HUES6 (cell line): ENCODE measurements at regions not wholly inside any gene's neighbourhood (a gene's known extent, or its start where the extent isn't known, plus 50 kb on each side); places are given as distances from the start of the nearest gene placed in this dataset.

ENCODE experiments used
- H3K27ac ChIP-seq: 2 replicates; pipeline ENCODE4 v1.7.0; 2013; ENCODE audit warnings: low read depth, mild to moderate bottlenecking, low read length, inconsistent platforms
- H3K27me3 ChIP-seq: 2 replicates; pipeline ENCODE4 v1.6.1; 2013; ENCODE audit warnings: low read length; ENCODE audit not compliant: control insufficient read depth, insufficient read depth
- H3K36me3 ChIP-seq: 2 replicates; pipeline ENCODE4 v1.6.1; 2013; ENCODE audit warnings: low read length; ENCODE audit not compliant: control insufficient read depth, insufficient read depth
- H3K4me1 ChIP-seq: 2 replicates; pipeline ENCODE4 v1.6.1; 2013; ENCODE audit warnings: low read length; ENCODE audit not compliant: control insufficient read depth, insufficient read depth
- H3K4me3 ChIP-seq: 2 replicates; pipeline ENCODE4 v1.5.1; 2013; ENCODE audit warnings: low read depth, low read length
- H3K9ac ChIP-seq: one replicate; pipeline ENCODE4 v1.6.1; 2013; ENCODE audit warnings: mild to moderate bottlenecking, low read length
- H3K9me3 ChIP-seq: 2 replicates; pipeline ENCODE4 v1.6.1; 2013; ENCODE audit warnings: low read depth, low read length; ENCODE audit not compliant: control insufficient read depth, insufficient read depth

DNA sequence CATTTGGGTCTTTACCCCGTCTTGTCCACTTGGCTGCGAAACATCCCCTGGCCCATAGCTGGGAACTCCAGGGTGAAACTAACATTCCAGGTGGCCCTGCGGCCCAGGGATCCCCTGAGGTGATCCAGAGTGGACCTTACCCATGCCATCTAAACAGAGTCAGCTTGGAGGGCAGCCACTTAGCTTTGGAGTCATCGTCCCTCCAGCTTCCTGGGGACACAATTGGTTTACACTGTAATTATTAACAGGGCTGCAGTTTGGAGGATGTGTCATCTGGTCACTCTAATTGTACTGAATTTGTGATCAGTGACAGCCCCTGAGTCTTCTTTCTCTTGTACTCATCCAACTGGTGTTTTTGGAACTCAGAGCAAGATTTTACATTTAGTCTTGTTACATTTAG is 149.9 kb downstream of the ENGASE start:
- H3K9ac ChIP-seq: no peak overlapping the region
- H3K27ac ChIP-seq: no peak overlapping the region
- H3K4me1 ChIP-seq: peaks cover 21% of the 10 kb centered on the region
- no peaks in the 10 kb centered on the region for H3K9me3 ChIP-seq
- no peak overlapping the region for H3K4me3 ChIP-seq
- H3K36me3 ChIP-seq: no peaks in the 10 kb centered on the region
- peaks cover 22% of the 10 kb centered on the region for H3K27me3 ChIP-seq

DNA sequence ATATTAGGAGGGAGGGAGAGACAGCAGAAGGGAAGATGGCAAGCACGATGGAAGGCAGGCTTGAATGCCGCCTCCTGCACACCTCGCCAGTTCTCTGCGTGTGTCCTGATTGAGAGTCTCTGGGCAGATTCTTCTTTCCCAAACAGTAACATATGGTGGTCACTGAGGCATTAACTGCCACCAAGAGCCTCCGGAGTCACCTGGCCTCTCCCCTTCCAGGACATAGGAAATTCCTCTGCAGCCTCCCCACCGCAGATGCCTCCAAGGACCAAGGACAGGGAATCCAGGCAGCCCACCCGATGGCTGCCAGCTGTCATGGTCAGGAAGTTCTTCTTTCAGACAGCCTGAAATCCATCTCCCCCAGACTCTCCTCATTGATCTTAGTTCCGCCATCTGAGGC is 149.3 kb downstream of the ENGASE start:
- H3K4me3 ChIP-seq: no peak overlapping the region
- H3K27ac ChIP-seq: no peak overlapping the region
- no peak overlapping the region for H3K9ac ChIP-seq
- H3K4me1 ChIP-seq: peaks cover 24% of the 10 kb centered on the region
- no peaks in the 10 kb centered on the region for H3K36me3 ChIP-seq
- no peaks in the 10 kb centered on the region for H3K9me3 ChIP-seq
- H3K27me3 ChIP-seq: peaks cover 27% of the 10 kb centered on the region

DNA sequence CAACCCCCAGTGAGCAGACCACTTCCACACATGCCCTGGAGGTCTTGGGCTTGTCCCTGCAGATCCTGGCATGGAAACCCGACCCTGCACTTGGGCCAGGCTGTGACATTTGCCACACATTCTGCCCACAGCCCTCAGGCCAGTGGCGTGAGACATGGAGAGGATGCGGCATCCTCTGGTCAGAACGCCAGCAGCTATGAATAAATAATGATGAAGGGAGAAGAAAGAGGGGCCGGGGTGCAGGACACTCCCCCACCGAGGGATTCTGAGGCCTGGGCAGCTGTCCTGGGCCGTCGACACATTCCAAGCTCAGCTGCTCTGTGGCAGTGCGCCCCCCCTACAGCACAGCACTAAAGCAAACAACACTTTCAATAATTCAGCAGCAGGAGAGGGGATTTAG is 148.8 kb downstream of the ENGASE start:
- Histone ChIP-seq H3K36me3 (no peaks in the 10 kb centered on the region), H3K9me3 (no peaks in the 10 kb centered on the region), H3K9ac (no peak overlapping the region), H3K27me3 (peaks cover 27% of the 10 kb centered on the region), H3K27ac (no peak overlapping the region), H3K4me1 (peaks cover 24% of the 10 kb centered on the region), H3K4me3 (no peak overlapping the region)

DNA sequence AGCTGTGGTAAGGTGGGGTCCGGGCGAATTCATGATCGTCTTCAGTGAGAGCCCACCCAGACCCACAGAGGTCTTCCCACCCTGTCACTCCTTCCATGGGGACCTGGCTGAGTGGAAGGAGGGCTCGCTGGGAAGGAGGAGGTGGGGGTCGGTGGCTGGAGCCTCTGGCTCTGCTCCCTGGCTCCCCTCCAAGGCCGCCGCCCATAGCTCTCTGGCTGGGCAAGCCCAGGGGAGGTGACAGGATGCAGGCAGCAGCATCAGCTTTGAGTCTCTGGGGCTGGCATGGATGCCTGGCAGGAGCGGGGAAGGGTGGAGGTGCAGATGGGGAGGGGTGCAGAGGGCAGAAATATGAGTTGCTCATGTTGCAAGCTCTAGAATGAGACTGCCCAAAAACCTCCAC is 147.0 kb downstream of the ENGASE start:
- H3K27ac ChIP-seq: no peak overlapping the region
- no peak overlapping the region for H3K9ac ChIP-seq
- peaks cover 24% of the 10 kb centered on the region for H3K4me1 ChIP-seq
- H3K36me3 ChIP-seq: no peaks in the 10 kb centered on the region
- peaks cover 32% of the 10 kb centered on the region for H3K27me3 ChIP-seq
- H3K4me3 ChIP-seq: no peak overlapping the region
- H3K9me3 ChIP-seq: no peaks in the 10 kb centered on the region

DNA sequence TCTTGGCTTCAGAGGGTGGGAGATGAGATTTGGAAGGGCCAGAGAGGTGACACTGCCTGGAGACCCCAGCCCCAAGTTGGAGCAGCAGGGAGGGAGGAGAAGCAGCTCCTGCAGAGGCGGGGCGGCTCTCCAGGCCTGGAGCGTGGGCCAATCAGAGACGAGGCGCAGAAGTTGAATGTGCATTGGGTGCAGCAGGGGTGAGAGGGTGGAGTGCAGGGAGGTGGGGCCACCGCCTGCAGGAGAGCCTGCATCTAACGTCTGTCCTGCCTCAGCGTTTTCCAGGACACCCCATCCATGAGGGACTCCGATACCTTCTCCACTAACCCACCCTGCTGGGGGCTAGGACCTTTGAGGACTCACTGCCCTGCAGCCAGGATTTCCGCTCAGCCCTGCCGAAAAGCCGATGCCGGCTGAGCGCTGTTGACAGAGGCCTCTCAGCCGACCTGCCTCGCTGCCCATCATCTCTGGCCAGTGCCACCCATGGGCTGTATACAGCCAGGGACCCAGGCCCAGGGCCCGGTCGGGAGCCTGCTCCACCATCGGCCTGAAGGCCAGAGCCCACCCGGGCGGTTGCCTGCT is 146.2 kb downstream of the ENGASE start:
- H3K9ac ChIP-seq: no peak overlapping the region
- H3K9me3 ChIP-seq: no peaks in the 10 kb centered on the region
- peak overlapping the region; percentile 59 for H3K4me3 ChIP-seq

DNA sequence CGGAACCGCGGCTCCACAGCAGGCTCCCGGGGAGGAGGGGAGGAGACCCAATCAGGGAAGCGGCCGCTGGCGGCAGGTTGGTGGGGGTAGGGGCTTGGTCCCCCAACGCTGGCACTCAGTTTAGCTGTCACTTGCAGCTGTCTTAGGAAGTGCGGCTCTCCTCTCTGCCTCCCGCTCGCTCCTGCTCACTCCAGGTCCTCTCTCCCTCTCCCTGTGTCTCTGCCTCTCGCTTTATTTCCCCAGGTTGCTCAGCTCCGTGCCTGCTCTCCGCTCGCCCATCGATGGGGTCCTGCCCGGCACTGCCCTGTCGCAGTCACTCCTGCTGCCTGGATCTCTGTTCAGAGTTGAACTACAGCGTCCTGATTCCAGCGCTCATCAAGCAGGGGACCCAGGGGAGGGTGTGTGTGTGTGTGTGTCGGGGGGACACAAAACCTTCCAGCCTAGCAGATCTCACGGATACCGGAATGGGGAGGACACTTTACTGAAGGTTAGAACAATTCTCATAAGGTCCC is 145.6 kb downstream of the ENGASE start:
- no peaks in the 10 kb centered on the region for H3K36me3 ChIP-seq
- no peaks in the 10 kb centered on the region for H3K9me3 ChIP-seq
- no peak overlapping the region for H3K27ac ChIP-seq
- peaks cover 40% of the 10 kb centered on the region for H3K27me3 ChIP-seq
- H3K4me3 ChIP-seq: peak overlapping the region; percentile 59
- no peak overlapping the region for H3K9ac ChIP-seq
- H3K4me1 ChIP-seq: peaks cover 25% of the 10 kb centered on the region

More for the DNA sequence above, 146.2 kb downstream of the ENGASE start:
- Histone ChIP-seq H3K27ac (no peak overlapping the region), H3K36me3 (no peaks in the 10 kb centered on the region), H3K27me3 (peaks cover 35% of the 10 kb centered on the region), H3K4me1 (peaks cover 24% of the 10 kb centered on the region)

DNA sequence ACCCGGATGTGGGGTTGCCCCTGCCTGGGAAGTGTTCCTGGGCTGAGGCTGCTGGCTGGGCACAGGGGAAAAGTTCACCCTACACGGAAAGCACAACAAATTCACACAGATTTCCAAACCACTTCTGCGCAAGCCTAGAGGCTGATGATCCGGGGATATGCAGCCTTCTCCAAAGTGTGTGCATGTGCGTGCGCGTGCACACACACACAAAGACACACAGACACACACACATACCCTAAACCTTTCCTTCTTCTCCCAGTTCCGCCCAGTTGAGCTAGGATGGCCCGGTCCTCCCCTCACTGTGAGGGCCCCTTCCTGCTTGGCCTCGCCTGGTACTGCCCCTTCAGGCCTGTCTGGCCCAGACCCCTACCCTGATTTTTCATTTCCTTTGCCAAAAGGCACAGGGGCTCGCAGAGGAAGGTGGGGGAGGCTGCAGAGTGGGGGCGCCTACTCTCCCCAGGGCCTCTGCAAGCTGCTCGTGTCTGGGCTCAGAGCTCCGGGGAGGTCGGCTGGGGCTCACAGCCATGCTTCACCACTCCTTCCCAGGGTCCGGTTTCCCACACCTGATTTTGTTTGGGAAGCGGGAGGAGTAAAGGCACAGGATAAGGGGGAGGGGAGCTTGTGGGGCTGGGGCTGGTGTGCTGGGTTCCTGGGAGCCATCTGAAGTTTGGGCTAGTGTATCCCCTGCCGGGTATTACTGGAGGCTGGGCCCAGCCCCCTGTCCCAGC is 144.7 kb downstream of the ENGASE start:
- Histone ChIP-seq H3K4me3 (no peak overlapping the region), H3K27me3 (peaks cover 42% of the 10 kb centered on the region), H3K9ac (no peak overlapping the region), H3K9me3 (no peaks in the 10 kb centered on the region), H3K36me3 (no peaks in the 10 kb centered on the region), H3K4me1 (peaks cover 32% of the 10 kb centered on the region), H3K27ac (no peak overlapping the region)

DNA sequence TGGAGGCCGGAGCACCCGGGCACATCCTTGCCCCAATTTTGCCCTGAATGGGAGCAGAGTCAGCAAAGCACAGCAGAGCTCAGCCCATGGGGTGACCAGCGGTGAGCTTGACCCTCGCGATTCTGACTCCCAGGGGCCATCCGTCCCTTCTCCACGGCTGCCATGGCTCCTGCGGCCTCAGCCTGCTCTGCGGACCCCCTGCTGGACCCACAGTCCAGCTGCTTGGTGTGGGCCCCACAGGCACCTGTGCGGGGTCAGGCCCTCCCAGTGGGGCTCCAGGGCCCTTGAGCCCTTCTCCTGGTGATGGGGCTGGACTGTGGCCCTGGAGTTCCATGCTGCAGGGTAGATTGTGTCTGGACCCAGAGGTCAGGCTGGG is 144.2 kb downstream of the ENGASE start:
- Histone ChIP-seq H3K4me3 (no peak overlapping the region), H3K9ac (no peak overlapping the region), H3K27me3 (peaks cover 42% of the 10 kb centered on the region)

DNA sequence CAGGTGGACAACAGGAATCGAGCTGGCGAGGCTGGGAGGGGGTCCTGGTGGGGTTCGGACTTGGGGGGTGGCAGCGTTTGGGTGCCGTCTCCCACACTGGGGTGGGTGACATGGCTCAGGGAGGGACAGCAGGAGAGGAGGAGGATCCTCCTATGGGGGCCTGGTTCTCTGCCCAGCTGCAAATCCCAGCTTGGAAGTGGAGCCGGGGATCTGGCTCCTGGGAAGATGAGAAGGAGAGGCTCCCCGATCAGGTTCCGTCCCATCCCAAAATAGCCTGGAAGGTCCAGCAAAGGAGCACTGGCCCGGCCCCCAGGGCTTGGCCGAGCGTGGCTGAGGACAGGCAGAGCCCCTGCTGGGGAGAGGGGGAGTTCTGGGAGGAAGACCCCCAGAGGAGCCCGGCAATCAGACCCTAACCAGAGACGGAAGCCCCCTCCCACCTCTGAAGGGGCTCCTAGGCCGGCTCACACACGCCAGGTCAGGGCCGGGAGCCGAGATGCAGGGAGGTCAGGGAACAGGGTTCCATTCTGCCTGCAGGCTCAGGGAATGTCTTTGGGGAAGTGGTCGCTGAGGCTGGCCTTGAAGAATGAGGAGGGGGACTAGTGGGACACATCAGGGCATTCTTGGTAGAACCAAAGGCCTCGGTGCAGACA is 143.7 kb downstream of the ENGASE start:
- no peak overlapping the region for H3K9ac ChIP-seq
- H3K36me3 ChIP-seq: no peaks in the 10 kb centered on the region
- H3K27ac ChIP-seq: no peak overlapping the region
- H3K4me3 ChIP-seq: no peak overlapping the region
- no peaks in the 10 kb centered on the region for H3K9me3 ChIP-seq
- peaks cover 37% of the 10 kb centered on the region for H3K4me1 ChIP-seq
- H3K27me3 ChIP-seq: peaks cover 42% of the 10 kb centered on the region

More for the DNA sequence above, 144.2 kb downstream of the ENGASE start:
- Histone ChIP-seq H3K27ac (no peak overlapping the region), H3K36me3 (no peaks in the 10 kb centered on the region), H3K4me1 (peaks cover 36% of the 10 kb centered on the region), H3K9me3 (no peaks in the 10 kb centered on the region)

DNA sequence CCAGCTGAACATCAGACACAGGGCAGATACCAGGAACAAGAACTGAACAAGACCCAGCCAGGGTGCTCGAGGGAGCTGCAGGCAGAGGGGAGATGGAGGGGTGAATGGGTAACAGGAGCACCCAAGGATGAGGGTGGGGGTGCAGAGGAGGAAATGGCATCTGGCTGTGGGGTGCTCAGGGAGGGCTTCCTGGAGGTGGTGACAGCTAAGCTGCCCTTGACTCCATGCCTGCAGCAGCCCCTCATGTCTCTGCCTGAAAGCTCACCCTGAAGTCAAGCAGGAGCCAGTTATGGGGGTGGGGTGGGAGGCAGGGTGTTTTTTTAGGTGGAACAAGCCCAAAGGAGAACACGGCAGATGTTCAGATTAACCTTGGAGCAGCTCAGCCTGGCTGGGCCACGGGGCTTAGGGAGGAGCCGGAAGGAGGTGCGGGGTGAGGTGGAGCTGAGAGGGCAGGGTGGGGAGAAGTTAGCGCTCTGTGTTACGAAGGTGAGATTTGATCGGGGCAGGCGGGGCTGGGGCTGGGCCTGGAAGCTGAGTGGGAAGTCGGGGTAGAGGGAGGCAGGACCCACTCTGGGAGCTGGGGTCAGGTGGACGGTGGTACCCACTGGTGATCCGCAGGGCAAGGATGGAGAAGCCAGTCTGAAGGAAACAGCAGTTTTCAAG is 143.0 kb downstream of the ENGASE start:
- Histone ChIP-seq H3K36me3 (no peaks in the 10 kb centered on the region), H3K9me3 (no peaks in the 10 kb centered on the region), H3K4me1 (peaks cover 43% of the 10 kb centered on the region), H3K4me3 (no peak overlapping the region), H3K9ac (no peak overlapping the region), H3K27ac (no peak overlapping the region), H3K27me3 (peaks cover 36% of the 10 kb centered on the region)

DNA sequence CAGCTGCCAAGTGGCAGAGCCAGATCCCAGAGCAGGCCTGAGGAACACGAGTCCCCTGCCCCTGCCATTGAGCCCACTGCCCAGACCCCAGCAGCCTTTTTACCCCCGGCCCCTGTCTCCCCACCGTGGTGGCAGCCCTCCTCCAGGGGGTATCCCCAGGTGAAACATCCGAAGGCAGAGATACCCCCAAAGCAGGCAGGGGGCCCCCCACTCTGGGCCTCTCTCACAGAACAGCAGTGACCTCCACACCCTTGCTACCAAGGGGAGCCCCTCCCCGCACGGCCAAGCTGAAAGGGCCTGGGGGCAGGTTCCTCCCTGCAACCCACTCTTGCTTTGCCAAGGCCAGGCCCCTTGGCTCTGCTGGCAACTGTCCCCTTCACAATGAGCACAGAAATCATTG is 142.2 kb downstream of the ENGASE start:
- Histone ChIP-seq H3K27ac (no peak overlapping the region), H3K9ac (no peak overlapping the region), H3K27me3 (peaks cover 34% of the 10 kb centered on the region), H3K4me3 (no peak overlapping the region), H3K9me3 (no peaks in the 10 kb centered on the region), H3K36me3 (no peaks in the 10 kb centered on the region), H3K4me1 (peaks cover 51% of the 10 kb centered on the region)
